Neuronal stem cell (in vitro differentiated cells): ENCODE measurements at regions not wholly inside any gene's neighbourhood (a gene's known extent, or its start where the extent isn't known, plus 50 kb on each side); places are given as distances from the start of the nearest gene placed in this dataset.

ENCODE experiments used
- DNase-seq: peaks from one replicate; pipeline ENCODE4 v3.0.0-alpha.2; 2013; ENCODE audit warnings: low spot score
- H2AFZ ChIP-seq: one replicate; pipeline ENCODE4 v1.6.1; 2013; ENCODE audit warnings: mild to moderate bottlenecking, low read length, inconsistent platforms
- H2AK5ac ChIP-seq: 2 replicates; pipeline ENCODE4 v1.6.1; 2013; ENCODE audit warnings: low read depth, mild to moderate bottlenecking, inconsistent platforms, low read length, moderate library complexity, mixed read lengths
- H2BK120ac ChIP-seq: 2 replicates; pipeline ENCODE4 v1.6.1; 2013; ENCODE audit warnings: low read depth, mild to moderate bottlenecking, inconsistent platforms, low read length, moderate library complexity, mixed read lengths
- H2BK12ac ChIP-seq: one replicate; pipeline ENCODE4 v1.6.1; 2013; ENCODE audit warnings: low read length, inconsistent platforms
- H2BK15ac ChIP-seq: 2 replicates; pipeline ENCODE4 v1.6.1; 2013; ENCODE audit warnings: mild to moderate bottlenecking, low read length, inconsistent platforms, mixed read lengths
- H2BK5ac ChIP-seq: one replicate; pipeline ENCODE4 v1.6.1; 2013; ENCODE audit warnings: inconsistent platforms, mild to moderate bottlenecking, low read length, moderate library complexity
- H3K14ac ChIP-seq: one replicate; pipeline ENCODE4 v1.6.1; 2013; ENCODE audit warnings: low read length, inconsistent platforms
- H3K18ac ChIP-seq: 2 replicates; pipeline ENCODE4 v1.6.1; 2013; ENCODE audit warnings: low read length, inconsistent platforms
- H3K23ac ChIP-seq: 2 replicates; pipeline ENCODE4 v1.6.1; 2013; ENCODE audit warnings: low read depth, mild to moderate bottlenecking, mixed read lengths, low read length, inconsistent platforms; ENCODE audit not compliant: poor library complexity
- H3K27ac ChIP-seq: replicated peaks from 3 replicates; pipeline ENCODE4 v1.5.1; 2013; ENCODE audit warnings: low read length, inconsistent platforms
- H3K27me3 ChIP-seq, 3 experiments: 2 replicates each; pipeline ENCODE4 v1.6.1; 2013; ENCODE audit warnings: low read length in 3 of 3, mild to moderate bottlenecking in 2 of 3, inconsistent platforms in 1 of 3, low read depth in 1 of 3, mixed read lengths in 1 of 3, moderate library complexity in 1 of 3; ENCODE audit not compliant: control insufficient read depth in 3 of 3, insufficient read depth in 3 of 3
- H3K36me3 ChIP-seq, 2 donors: replicated peaks in 1 of 2; 2 replicates each; pipeline ENCODE4 v1.6.1; 2013; ENCODE audit warnings: low read length in 2 of 2; ENCODE audit not compliant: control insufficient read depth in 2 of 2, insufficient read depth in 2 of 2
- H3K4ac ChIP-seq: 2 replicates; pipeline ENCODE4 v1.6.1; 2013; ENCODE audit warnings: inconsistent platforms, mild to moderate bottlenecking, low read length, moderate library complexity
- H3K4me1 ChIP-seq, 2 donors: 1 replicate in 1 of 2; 2 replicates in 1 of 2; pipeline ENCODE4 v1.6.1; 2013; ENCODE audit warnings: low read length in 2 of 2, low read depth in 1 of 2; ENCODE audit not compliant: control insufficient read depth in 2 of 2, insufficient read depth in 1 of 2
- H3K4me2 ChIP-seq: one replicate; pipeline ENCODE4 v1.6.1; 2013; ENCODE audit warnings: mild to moderate bottlenecking, low read length, inconsistent platforms; ENCODE audit not compliant: insufficient read depth, poor library complexity, severe bottlenecking
- H3K4me3 ChIP-seq, 2 donors: 2 replicates each; pipeline ENCODE4 v1.5.1; 2013; ENCODE audit warnings: low read length in 2 of 2, mild to moderate bottlenecking in 2 of 2, inconsistent platforms in 1 of 2, moderate library complexity in 1 of 2
- H3K79me1 ChIP-seq: one replicate; pipeline ENCODE4 v1.6.1; 2013; ENCODE audit warnings: low read depth, mild to moderate bottlenecking, inconsistent platforms, low read length, moderate library complexity
- H3K9ac ChIP-seq: one replicate; pipeline ENCODE4 v1.6.1; 2013; ENCODE audit warnings: mild to moderate bottlenecking, low read depth, low read length, inconsistent platforms; ENCODE audit not compliant: poor library complexity
- H3K9me3 ChIP-seq, 2 donors: replicated peaks in 1 of 2; 2 replicates each; pipeline versions ENCODE3 to v1.6.1; 2013; ENCODE audit warnings: low read length in 2 of 2, mild to moderate bottlenecking in 2 of 2, inconsistent platforms in 1 of 2, low read depth in 1 of 2, mixed read lengths in 1 of 2, moderate library complexity in 1 of 2; ENCODE audit not compliant: control insufficient read depth in 2 of 2, insufficient read depth in 1 of 2
- H4K8ac ChIP-seq: one replicate; pipeline ENCODE4 v1.6.1; 2013; ENCODE audit warnings: low read depth, mild to moderate bottlenecking, inconsistent platforms, low read length, moderate library complexity
- H4K91ac ChIP-seq: one replicate; pipeline ENCODE4 v1.6.1; 2013; ENCODE audit warnings: low read length, low read depth, mild to moderate bottlenecking, inconsistent platforms; ENCODE audit not compliant: poor library complexity
- WGBS, 2 donors: extraction: QIAGEN DNeasy Blood & Tissue Kit; methylation state at CpG; one replicate each; pipeline ENCODE4 v1.1.7; 2013; ENCODE audit warnings: missing lambda C conversion rate in 2 of 2, mixed read lengths in 1 of 2; ENCODE audit not compliant: insufficient read length in 2 of 2, insufficient replicate concordance in 1 of 2; ENCODE audit errors: extremely low coverage in 2 of 2; 5-methylcytosine and 5-hydroxymethylcytosine counted together

DNA sequence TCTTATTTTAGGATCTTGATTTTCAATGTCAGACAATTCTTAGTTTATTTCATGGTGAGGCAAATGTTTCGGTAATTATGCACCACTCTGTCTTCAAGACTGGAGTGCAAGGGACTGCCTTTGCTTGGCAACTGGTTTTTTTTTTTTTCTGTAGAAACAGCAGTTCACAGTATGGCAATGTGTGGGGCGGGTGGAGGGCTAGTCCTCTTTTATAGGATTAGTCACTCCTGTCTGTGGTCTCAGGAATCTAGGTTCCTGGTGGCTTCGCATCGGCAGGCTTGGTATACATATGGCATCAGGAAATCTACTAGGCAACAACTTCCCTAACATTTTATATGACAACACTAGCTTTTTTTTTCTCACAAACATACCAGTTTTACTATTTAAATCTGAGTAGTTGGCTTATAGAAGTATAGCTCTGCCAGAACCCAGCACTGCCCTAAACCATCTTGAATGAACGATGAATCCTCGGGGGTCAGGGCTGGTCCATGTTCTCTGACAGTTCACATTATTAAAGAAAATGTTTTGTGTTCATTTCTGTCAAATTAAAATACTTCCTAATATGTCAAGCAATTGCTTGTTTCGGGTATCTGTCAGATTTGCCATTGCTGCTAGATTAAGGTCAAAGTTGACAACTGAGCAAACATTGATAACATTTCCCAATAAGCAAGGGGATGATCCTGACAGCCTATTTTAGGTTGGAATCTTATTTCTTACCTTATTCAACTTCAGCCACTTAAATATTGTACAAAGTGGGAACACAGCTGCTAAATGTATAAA, 289.7 kb upstream of the VSTM2A start:
- no peak overlapping the region for H2BK120ac ChIP-seq
- H2BK15ac ChIP-seq, result no peak overlapping the region
- no peak overlapping the region for H3K9ac ChIP-seq
- no peak overlapping the region for H3K4me3 ChIP-seq
- no peak overlapping the region for H2BK12ac ChIP-seq
- no peak overlapping the region for H3K27ac ChIP-seq
- H3K14ac ChIP-seq, result no peak overlapping the region
- no peak overlapping the region for H2BK5ac ChIP-seq
- no peak for DNase-seq
- no peak overlapping the region for H3K4ac ChIP-seq
- no CpG with 5 or more reads among the region's 7 CpGs for WGBS, 2 donors
- H3K18ac ChIP-seq, result no peak overlapping the region
- H4K8ac ChIP-seq, result no peak overlapping the region
- H3K23ac ChIP-seq, result no peak overlapping the region
- H3K4me1 ChIP-seq, result no peaks in the 10 kb centered on the region
- no peaks in the 10 kb centered on the region for H3K79me1 ChIP-seq
- H2AK5ac ChIP-seq, result no peak overlapping the region
- H3K4me2 ChIP-seq, result no peak overlapping the region
- no peak overlapping the region for H4K91ac ChIP-seq
- no peaks in the 10 kb centered on the region for H3K36me3 ChIP-seq
- no peaks in the 10 kb centered on the region for H3K9me3 ChIP-seq
- no peaks in the 10 kb centered on the region for H3K27me3 ChIP-seq
- no peak overlapping the region for H2AFZ ChIP-seq

DNA sequence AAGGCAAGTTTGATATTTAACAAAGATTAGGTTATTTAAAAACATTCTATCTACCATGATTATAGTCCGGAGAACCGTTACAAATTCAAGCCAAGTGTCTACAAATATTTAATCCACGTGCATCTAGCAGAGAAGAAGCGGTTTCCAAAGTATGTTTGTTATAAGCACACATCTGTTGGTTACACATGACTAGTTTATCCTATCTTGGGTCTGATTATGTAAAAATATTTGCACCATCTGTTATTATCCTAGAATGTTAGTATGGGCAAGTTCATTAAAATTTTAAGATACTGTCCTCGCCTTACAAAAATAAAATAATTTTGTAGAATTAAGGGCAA, 289.2 kb upstream of the VSTM2A start:
- DNase-seq, result no peak
- H3K4me3 ChIP-seq, result no peak overlapping the region
- no peak overlapping the region for H3K9ac ChIP-seq
- no peak overlapping the region for H3K4me2 ChIP-seq
- no CpG with 5 or more reads among the region's 5 CpGs for WGBS, 2 donors
- H3K27ac ChIP-seq, result no peak overlapping the region
- no peak overlapping the region for H2AFZ ChIP-seq
- H3K23ac ChIP-seq, result no peak overlapping the region
- no peaks in the 10 kb centered on the region for H3K4me1 ChIP-seq
- no peak overlapping the region for H4K91ac ChIP-seq
- H3K14ac ChIP-seq, result no peak overlapping the region
- H3K36me3 ChIP-seq, result no peaks in the 10 kb centered on the region
- no peak overlapping the region for H4K8ac ChIP-seq
- H2BK12ac ChIP-seq, result no peak overlapping the region
- H2BK5ac ChIP-seq, result no peak overlapping the region
- no peaks in the 10 kb centered on the region for H3K27me3 ChIP-seq
- no peak overlapping the region for H3K4ac ChIP-seq
- H3K18ac ChIP-seq, result no peak overlapping the region
- no peak overlapping the region for H2AK5ac ChIP-seq
- no peaks in the 10 kb centered on the region for H3K79me1 ChIP-seq
- no peak overlapping the region for H2BK15ac ChIP-seq
- H3K9me3 ChIP-seq, result no peaks in the 10 kb centered on the region
- no peak overlapping the region for H2BK120ac ChIP-seq

DNA sequence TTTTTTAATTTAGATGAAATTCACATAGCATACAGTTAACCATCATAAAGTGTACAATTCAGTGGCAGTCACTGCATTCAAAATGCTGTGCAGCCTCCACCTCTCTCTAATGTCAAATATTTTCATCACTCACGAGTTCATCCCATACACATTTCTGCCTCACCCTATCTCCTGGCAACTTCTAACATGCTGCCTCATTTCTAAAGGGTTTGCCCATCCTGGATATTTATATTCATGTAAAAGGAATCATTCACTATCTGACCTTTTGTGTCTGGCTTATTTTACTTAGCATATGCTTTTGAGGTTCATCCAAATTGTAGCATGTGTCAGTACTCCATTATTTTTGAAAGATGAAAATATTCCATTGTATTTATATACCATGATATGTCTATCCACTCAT, 286.9 kb upstream of the VSTM2A start:
- no peak overlapping the region for H2BK5ac ChIP-seq

DNA sequence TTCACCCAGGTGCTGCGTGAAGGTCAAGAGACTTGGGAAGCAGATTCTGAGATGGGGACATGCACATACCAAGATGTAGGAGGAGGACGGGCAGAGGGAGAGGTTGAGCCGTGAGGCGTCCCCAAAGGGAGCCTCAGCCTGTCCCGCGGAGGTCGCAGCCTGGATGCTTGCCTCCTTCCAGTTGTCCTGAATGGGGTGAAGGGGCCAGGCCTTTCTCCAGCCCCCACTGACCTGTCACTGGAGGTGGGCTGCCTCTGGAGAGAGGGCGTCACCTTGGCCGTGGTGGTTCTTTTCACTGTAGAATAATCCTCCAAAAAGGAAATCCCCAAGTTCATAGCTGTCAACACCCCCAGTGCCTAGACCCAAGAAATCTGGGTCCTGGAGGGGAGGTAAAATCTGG, 283.0 kb upstream of the VSTM2A start:
- Histone ChIP-seq H3K27ac (no peak overlapping the region), H2BK5ac (peak overlapping the region; percentile 66), H2BK15ac (no peak overlapping the region), H3K4ac (no peak overlapping the region), H3K9me3 (no peaks in the 10 kb centered on the region), H3K36me3 (no peaks in the 10 kb centered on the region), H4K8ac (no peak overlapping the region), H3K79me1 (peaks cover 2% of the 10 kb centered on the region), H2BK12ac (no peak overlapping the region), H2AK5ac (peak overlapping the region; percentile 46), H3K4me1 (no peaks in the 10 kb centered on the region), H2AFZ (no peak overlapping the region), H4K91ac (no peak overlapping the region), H3K4me3 (no peak overlapping the region), H3K14ac (peak overlapping the region; percentile 38), H3K18ac (peak overlapping the region; percentile 11), H2BK120ac (no peak overlapping the region), H3K23ac (no peak overlapping the region), H3K9ac (no peak overlapping the region), H3K27me3 (no peaks in the 10 kb centered on the region), H3K4me2 (no peak overlapping the region)
- no CpG with 5 or more reads among the region's 9 CpGs for WGBS, 2 donors
- DNase-seq, result no peak

More for the DNA sequence above, 286.9 kb upstream of the VSTM2A start:
- H2AK5ac ChIP-seq, result no peak overlapping the region
- H3K18ac ChIP-seq, result no peak overlapping the region
- H2AFZ ChIP-seq, result no peak overlapping the region
- H4K91ac ChIP-seq, result no peak overlapping the region
- H3K36me3 ChIP-seq, result no peaks in the 10 kb centered on the region
- H3K27ac ChIP-seq, result no peak overlapping the region
- H3K9ac ChIP-seq, result no peak overlapping the region
- no peaks in the 10 kb centered on the region for H3K9me3 ChIP-seq
- no peaks in the 10 kb centered on the region for H3K27me3 ChIP-seq
- DNase-seq, result no peak
- no peak overlapping the region for H3K4me2 ChIP-seq
- WGBS, 2 donors, result no CpG with 5 or more reads among the region's 1 CpG
- H3K4ac ChIP-seq, result no peak overlapping the region
- no peak overlapping the region for H3K14ac ChIP-seq
- no peak overlapping the region for H2BK15ac ChIP-seq
- H2BK120ac ChIP-seq, result no peak overlapping the region
- H3K79me1 ChIP-seq, result peaks cover 2% of the 10 kb centered on the region
- no peak overlapping the region for H2BK12ac ChIP-seq
- no peaks in the 10 kb centered on the region for H3K4me1 ChIP-seq
- no peak overlapping the region for H4K8ac ChIP-seq
- no peak overlapping the region for H3K4me3 ChIP-seq
- H3K23ac ChIP-seq, result no peak overlapping the region
